WTC11 (cell line): ENCODE measurements at regions not wholly inside any gene's neighbourhood (a gene's known extent, or its start where the extent isn't known, plus 50 kb on each side); places are given as distances from the start of the nearest gene placed in this dataset.

Experiments used
- ATAC-seq: fragments of 200-7000 bp; cut with Tn5 transposase; 2 replicates; pipeline ENCODE4 v1.10.0; 2021; ENCODE audit warnings: mild to moderate bottlenecking, moderate library complexity
- CTCF ChIA-PET: fragments of 300-600 bp; sonication (Branson Sonifier 250); formaldehyde crosslinking; loops from one replicate; lab custom pipeline; 2021; ENCODE audit warnings: antibody characterized with exemption; lab: Charles Lee
- POLR2A ChIA-PET: fragments of 350-600 bp; sonication (Branson Sonifier 250); formaldehyde crosslinking; loops from one replicate; lab custom pipeline; 2021; ENCODE audit warnings: antibody characterized with exemption; lab: Charles Lee
- DNase-seq: peaks from one replicate; pipeline ENCODE4 v3.0.0; 2021; ENCODE audit warnings: low spot score
- H3K27ac Mint-ChIP-seq: 2 replicates; pipeline ENCODE4 v1.8.0; 2021; ENCODE audit warnings: mixed read lengths
- H3K27me3 Mint-ChIP-seq: 2 replicates; pipeline ENCODE4 v1.8.0; 2021; ENCODE audit warnings: low read depth, mild to moderate bottlenecking, moderate library complexity, mixed read lengths
- H3K36me3 Mint-ChIP-seq: 2 replicates; pipeline ENCODE4 v1.8.0; 2021; ENCODE audit warnings: mixed read lengths
- H3K4me1 Mint-ChIP-seq: 2 replicates; pipeline ENCODE4 v1.8.0; 2022; ENCODE audit warnings: mixed read lengths
- H3K4me3 Mint-ChIP-seq: 2 replicates; pipeline ENCODE4 v1.8.0; 2021; ENCODE audit warnings: mild to moderate bottlenecking, moderate library complexity, mixed read lengths
- H3K9me3 Mint-ChIP-seq: 2 replicates; pipeline ENCODE4 v1.8.0; 2021; ENCODE audit warnings: mixed read lengths
- CREB1 ChIP-seq: sonication (generic); formaldehyde crosslinking; IDR thresholded peaks from 2 replicates; pipeline ENCODE4 v1.8.0; 2023; ENCODE audit warnings: mild to moderate bottlenecking, missing genetic modification reagents
- ELF4 ChIP-seq: sonication (generic); formaldehyde crosslinking; IDR thresholded peaks from 2 replicates; pipeline ENCODE4 v1.8.1; 2022; ENCODE audit warnings: low read depth, mild to moderate bottlenecking, moderate library complexity, missing genetic modification reagents
- GABPB1 ChIP-seq: sonication (generic); formaldehyde crosslinking; IDR thresholded peaks from 2 replicates; pipeline ENCODE4 v1.8.1; 2023; ENCODE audit warnings: mild to moderate bottlenecking, missing genetic modification reagents
- KAT7 ChIP-seq: sonication (generic); formaldehyde crosslinking; IDR thresholded peaks from 2 replicates; pipeline ENCODE4 v1.8.1; 2023; ENCODE audit warnings: missing genetic modification reagents, mild to moderate bottlenecking, borderline replicate concordance
- NFYB ChIP-seq: sonication (generic); formaldehyde crosslinking; conservative IDR thresholded peaks from 2 replicates; pipeline ENCODE4 v1.8.0; 2022; ENCODE audit warnings: low read depth, missing genetic modification reagents
- NR3C1 ChIP-seq: sonication (generic); formaldehyde crosslinking; conservative IDR thresholded peaks from 2 replicates; pipeline ENCODE4 v1.8.1; 2023; ENCODE audit warnings: low read depth, mild to moderate bottlenecking, missing genetic modification reagents
- RORB ChIP-seq: fragments of 250-450 bp; sonication (Bioruptor Pico); IDR thresholded peaks from 2 replicates; pipeline ENCODE4 v1.9.0; 2021; ENCODE audit warnings: mild to moderate bottlenecking
- TCF7 ChIP-seq: sonication (generic); formaldehyde crosslinking; IDR thresholded peaks from 2 replicates; pipeline ENCODE4 v1.8.0; 2022; ENCODE audit warnings: mild to moderate bottlenecking, low read depth, missing genetic modification reagents, moderate library complexity
- TEAD1 ChIP-seq: sonication (generic); formaldehyde crosslinking; IDR thresholded peaks from 2 replicates; pipeline ENCODE4 v1.8.0; 2022; ENCODE audit warnings: mild to moderate bottlenecking, missing genetic modification reagents
- TEAD4 ChIP-seq: sonication (generic); formaldehyde crosslinking; IDR thresholded peaks from 2 replicates; pipeline ENCODE4 v1.8.0; 2022; ENCODE audit warnings: mild to moderate bottlenecking, missing genetic modification reagents
- TP53 ChIP-seq: sonication (generic); formaldehyde crosslinking; IDR thresholded peaks from 2 replicates; pipeline ENCODE4 v1.8.1; 2023; ENCODE audit warnings: mild to moderate bottlenecking, missing genetic modification reagents
- ZNF138 ChIP-seq: sonication (generic); formaldehyde crosslinking; conservative IDR thresholded peaks from 2 replicates; pipeline ENCODE4 v1.8.1; 2022; ENCODE audit warnings: mild to moderate bottlenecking, moderate library complexity, missing genetic modification reagents
- ZNF671 ChIP-seq: fragments of 250-450 bp; sonication (Bioruptor Pico); IDR thresholded peaks from 2 replicates; pipeline ENCODE4 v1.8.0; 2021; ENCODE audit warnings: mild to moderate bottlenecking
- TF ChIP-seq, protein P1 (sequence below): fragments of 250-450 bp; sonication (Bioruptor Pico); IDR thresholded peaks from 2 replicates; pipeline ENCODE4 v1.8.0; 2021; ENCODE audit warnings: mild to moderate bottlenecking
- TF ChIP-seq, protein P2 (sequence below): fragments of 200-600 bp; IDR thresholded peaks from 2 replicates; pipeline ENCODE4 v1.8.0; 2022; ENCODE audit warnings: antibody characterized with exemption
- TF ChIP-seq, protein P3 (sequence below): sonication (generic); formaldehyde crosslinking; IDR thresholded peaks from 2 replicates; pipeline ENCODE4 v1.8.1; 2023; ENCODE audit warnings: mild to moderate bottlenecking, missing genetic modification reagents
- TF ChIP-seq, protein P4 (sequence below): sonication (generic); formaldehyde crosslinking; IDR thresholded peaks from 2 replicates; pipeline ENCODE4 v1.8.0; 2022; ENCODE audit warnings: missing genetic modification reagents
- TF ChIP-seq, protein P5 (sequence below): sonication (generic); formaldehyde crosslinking; IDR thresholded peaks from 2 replicates; pipeline ENCODE4 v1.8.1; 2022; ENCODE audit warnings: mild to moderate bottlenecking, missing genetic modification reagents, moderate library complexity, borderline replicate concordance
- TF ChIP-seq, protein P6 (sequence below): fragments of 250-450 bp; sonication (Bioruptor Pico); IDR thresholded peaks from 2 replicates; pipeline ENCODE4 v1.9.0; 2021; ENCODE audit warnings: mild to moderate bottlenecking, borderline replicate concordance

DNA sequence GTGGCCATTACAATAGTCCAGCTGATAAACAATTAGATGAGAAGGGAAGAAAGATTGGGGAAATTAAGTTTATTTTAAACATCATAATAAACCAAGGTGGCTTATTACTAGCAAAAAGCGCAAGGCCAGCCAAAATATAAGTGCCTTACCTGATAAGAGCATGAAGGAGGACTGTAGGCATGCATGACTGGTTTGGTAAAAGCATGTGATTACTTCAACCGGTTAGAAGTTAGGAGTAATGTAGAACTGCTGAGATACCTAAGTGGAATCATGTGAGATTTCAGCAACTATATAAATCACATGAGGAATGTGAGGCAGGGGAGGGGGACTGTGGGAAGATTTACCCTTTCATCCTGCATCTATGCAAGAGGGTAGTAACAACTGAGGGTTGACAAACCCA is 59.7 kb upstream of the CCDC196 start:
- H3K9me3 Mint-ChIP-seq: no peaks in the 10 kb centered on the region
- no peaks in the 10 kb centered on the region for H3K36me3 Mint-ChIP-seq
- CTCF ChIA-PET: no interaction called here
- POLR2A ChIA-PET: no interaction called here
- no peaks in the 10 kb centered on the region for H3K4me1 Mint-ChIP-seq
- no peak for DNase-seq
- H3K27me3 Mint-ChIP-seq: no peaks in the 10 kb centered on the region
- H3K4me3 Mint-ChIP-seq: no peak overlapping the region
- ATAC-seq: no peak
- TF ChIP-seq NFYB (no peak), NR3C1 (CRISPR knock-in tag) (no peak), CREB1 (CRISPR knock-in tag) (no peak), KAT7 (CRISPR knock-in tag) (no peak), TEAD4 (CRISPR knock-in tag) (no peak), GABPB1 (CRISPR knock-in tag) (no peak), ZNF671 (no peak), TP53 (CRISPR knock-in tag) (no peak), TEAD1 (no peak)
- TF ChIP-seq, protein P1, sequence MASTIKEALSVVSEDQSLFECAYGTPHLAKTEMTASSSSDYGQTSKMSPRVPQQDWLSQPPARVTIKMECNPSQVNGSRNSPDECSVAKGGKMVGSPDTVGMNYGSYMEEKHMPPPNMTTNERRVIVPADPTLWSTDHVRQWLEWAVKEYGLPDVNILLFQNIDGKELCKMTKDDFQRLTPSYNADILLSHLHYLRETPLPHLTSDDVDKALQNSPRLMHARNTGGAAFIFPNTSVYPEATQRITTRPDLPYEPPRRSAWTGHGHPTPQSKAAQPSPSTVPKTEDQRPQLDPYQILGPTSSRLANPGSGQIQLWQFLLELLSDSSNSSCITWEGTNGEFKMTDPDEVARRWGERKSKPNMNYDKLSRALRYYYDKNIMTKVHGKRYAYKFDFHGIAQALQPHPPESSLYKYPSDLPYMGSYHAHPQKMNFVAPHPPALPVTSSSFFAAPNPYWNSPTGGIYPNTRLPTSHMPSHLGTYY (CRISPR knock-in tag): no peak
- TF ChIP-seq, protein P2, sequence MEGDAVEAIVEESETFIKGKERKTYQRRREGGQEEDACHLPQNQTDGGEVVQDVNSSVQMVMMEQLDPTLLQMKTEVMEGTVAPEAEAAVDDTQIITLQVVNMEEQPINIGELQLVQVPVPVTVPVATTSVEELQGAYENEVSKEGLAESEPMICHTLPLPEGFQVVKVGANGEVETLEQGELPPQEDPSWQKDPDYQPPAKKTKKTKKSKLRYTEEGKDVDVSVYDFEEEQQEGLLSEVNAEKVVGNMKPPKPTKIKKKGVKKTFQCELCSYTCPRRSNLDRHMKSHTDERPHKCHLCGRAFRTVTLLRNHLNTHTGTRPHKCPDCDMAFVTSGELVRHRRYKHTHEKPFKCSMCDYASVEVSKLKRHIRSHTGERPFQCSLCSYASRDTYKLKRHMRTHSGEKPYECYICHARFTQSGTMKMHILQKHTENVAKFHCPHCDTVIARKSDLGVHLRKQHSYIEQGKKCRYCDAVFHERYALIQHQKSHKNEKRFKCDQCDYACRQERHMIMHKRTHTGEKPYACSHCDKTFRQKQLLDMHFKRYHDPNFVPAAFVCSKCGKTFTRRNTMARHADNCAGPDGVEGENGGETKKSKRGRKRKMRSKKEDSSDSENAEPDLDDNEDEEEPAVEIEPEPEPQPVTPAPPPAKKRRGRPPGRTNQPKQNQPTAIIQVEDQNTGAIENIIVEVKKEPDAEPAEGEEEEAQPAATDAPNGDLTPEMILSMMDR: no peak
- TF ChIP-seq, protein P3, sequence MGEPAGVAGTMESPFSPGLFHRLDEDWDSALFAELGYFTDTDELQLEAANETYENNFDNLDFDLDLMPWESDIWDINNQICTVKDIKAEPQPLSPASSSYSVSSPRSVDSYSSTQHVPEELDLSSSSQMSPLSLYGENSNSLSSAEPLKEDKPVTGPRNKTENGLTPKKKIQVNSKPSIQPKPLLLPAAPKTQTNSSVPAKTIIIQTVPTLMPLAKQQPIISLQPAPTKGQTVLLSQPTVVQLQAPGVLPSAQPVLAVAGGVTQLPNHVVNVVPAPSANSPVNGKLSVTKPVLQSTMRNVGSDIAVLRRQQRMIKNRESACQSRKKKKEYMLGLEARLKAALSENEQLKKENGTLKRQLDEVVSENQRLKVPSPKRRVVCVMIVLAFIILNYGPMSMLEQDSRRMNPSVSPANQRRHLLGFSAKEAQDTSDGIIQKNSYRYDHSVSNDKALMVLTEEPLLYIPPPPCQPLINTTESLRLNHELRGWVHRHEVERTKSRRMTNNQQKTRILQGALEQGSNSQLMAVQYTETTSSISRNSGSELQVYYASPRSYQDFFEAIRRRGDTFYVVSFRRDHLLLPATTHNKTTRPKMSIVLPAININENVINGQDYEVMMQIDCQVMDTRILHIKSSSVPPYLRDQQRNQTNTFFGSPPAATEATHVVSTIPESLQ (CRISPR knock-in tag): no peak
- TF ChIP-seq, protein P4, sequence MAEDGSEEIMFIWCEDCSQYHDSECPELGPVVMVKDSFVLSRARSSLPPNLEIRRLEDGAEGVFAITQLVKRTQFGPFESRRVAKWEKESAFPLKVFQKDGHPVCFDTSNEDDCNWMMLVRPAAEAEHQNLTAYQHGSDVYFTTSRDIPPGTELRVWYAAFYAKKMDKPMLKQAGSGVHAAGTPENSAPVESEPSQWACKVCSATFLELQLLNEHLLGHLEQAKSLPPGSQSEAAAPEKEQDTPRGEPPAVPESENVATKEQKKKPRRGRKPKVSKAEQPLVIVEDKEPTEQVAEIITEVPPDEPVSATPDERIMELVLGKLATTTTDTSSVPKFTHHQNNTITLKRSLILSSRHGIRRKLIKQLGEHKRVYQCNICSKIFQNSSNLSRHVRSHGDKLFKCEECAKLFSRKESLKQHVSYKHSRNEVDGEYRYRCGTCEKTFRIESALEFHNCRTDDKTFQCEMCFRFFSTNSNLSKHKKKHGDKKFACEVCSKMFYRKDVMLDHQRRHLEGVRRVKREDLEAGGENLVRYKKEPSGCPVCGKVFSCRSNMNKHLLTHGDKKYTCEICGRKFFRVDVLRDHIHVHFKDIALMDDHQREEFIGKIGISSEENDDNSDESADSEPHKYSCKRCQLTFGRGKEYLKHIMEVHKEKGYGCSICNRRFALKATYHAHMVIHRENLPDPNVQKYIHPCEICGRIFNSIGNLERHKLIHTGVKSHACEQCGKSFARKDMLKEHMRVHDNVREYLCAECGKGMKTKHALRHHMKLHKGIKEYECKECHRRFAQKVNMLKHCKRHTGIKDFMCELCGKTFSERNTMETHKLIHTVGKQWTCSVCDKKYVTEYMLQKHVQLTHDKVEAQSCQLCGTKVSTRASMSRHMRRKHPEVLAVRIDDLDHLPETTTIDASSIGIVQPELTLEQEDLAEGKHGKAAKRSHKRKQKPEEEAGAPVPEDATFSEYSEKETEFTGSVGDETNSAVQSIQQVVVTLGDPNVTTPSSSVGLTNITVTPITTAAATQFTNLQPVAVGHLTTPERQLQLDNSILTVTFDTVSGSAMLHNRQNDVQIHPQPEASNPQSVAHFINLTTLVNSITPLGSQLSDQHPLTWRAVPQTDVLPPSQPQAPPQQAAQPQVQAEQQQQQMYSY (CRISPR knock-in tag): no peak
- TF ChIP-seq, protein P5, sequence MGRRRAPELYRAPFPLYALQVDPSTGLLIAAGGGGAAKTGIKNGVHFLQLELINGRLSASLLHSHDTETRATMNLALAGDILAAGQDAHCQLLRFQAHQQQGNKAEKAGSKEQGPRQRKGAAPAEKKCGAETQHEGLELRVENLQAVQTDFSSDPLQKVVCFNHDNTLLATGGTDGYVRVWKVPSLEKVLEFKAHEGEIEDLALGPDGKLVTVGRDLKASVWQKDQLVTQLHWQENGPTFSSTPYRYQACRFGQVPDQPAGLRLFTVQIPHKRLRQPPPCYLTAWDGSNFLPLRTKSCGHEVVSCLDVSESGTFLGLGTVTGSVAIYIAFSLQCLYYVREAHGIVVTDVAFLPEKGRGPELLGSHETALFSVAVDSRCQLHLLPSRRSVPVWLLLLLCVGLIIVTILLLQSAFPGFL: no peak
- H3K27ac Mint-ChIP-seq: no peak overlapping the region

DNA sequence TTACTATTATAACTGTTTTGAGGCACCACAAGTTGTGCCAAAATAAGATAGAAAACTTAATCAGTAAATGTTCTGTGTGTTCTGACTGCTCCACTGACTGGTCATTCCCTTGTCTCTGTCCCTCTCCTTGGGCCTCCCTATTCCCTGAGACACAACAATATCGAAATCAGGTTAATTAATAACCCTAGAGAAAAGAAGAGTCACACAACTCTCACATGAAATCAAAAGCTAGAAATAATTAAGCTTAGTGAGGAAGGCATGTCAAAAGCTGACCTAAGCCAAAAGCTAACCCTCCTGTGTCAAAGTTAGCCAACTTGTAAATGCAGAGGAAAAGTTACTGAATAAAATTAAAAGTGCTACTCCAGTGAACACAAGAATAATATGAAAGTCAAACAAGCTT is 53.8 kb upstream of the CCDC196 start:
- no peak for TF ChIP-seq ZNF138 (CRISPR knock-in tag)
- TF ChIP-seq, protein P6, sequence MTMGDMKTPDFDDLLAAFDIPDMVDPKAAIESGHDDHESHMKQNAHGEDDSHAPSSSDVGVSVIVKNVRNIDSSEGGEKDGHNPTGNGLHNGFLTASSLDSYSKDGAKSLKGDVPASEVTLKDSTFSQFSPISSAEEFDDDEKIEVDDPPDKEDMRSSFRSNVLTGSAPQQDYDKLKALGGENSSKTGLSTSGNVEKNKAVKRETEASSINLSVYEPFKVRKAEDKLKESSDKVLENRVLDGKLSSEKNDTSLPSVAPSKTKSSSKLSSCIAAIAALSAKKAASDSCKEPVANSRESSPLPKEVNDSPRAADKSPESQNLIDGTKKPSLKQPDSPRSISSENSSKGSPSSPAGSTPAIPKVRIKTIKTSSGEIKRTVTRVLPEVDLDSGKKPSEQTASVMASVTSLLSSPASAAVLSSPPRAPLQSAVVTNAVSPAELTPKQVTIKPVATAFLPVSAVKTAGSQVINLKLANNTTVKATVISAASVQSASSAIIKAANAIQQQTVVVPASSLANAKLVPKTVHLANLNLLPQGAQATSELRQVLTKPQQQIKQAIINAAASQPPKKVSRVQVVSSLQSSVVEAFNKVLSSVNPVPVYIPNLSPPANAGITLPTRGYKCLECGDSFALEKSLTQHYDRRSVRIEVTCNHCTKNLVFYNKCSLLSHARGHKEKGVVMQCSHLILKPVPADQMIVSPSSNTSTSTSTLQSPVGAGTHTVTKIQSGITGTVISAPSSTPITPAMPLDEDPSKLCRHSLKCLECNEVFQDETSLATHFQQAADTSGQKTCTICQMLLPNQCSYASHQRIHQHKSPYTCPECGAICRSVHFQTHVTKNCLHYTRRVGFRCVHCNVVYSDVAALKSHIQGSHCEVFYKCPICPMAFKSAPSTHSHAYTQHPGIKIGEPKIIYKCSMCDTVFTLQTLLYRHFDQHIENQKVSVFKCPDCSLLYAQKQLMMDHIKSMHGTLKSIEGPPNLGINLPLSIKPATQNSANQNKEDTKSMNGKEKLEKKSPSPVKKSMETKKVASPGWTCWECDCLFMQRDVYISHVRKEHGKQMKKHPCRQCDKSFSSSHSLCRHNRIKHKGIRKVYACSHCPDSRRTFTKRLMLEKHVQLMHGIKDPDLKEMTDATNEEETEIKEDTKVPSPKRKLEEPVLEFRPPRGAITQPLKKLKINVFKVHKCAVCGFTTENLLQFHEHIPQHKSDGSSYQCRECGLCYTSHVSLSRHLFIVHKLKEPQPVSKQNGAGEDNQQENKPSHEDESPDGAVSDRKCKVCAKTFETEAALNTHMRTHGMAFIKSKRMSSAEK: no peak
- TF ChIP-seq CREB1 (CRISPR knock-in tag): no peak
- TF ChIP-seq ELF4: no peak
- no peak for TF ChIP-seq RORB (CRISPR knock-in tag)
- no peak for TF ChIP-seq TCF7
- CTCF ChIA-PET: no interaction called here

More for the DNA sequence above, 53.8 kb upstream of the CCDC196 start:
- Mint-ChIP-seq H3K4me1 (no peaks in the 10 kb centered on the region), H3K27me3 (no peaks in the 10 kb centered on the region; the same call in 1 of the 2 replicates), H3K27ac (no peak overlapping the region), H3K9me3 (peaks cover 34% of the 10 kb centered on the region), H3K4me3 (no peak overlapping the region), H3K36me3 (no peaks in the 10 kb centered on the region; the same call in 1 of the 2 replicates)
- POLR2A ChIA-PET: no interaction called here
- no peak for ATAC-seq
- no peak for DNase-seq
